Ishikawa (cell line): ENCODE measurements at regions not wholly inside any gene's neighbourhood (a gene's known extent, or its start where the extent isn't known, plus 50 kb on each side); places are given as distances from the start of the nearest gene placed in this dataset.

Source experiments
- CEBPB ChIP-seq: IDR thresholded peaks from 2 replicates; pipeline ENCODE4 v1.6.1; 2012
- CREB1 ChIP-seq: IDR thresholded peaks from 2 replicates; pipeline ENCODE4 v1.6.1; 2012; ENCODE audit warnings: low read depth
- FOXM1 ChIP-seq: IDR thresholded peaks from 2 replicates; pipeline ENCODE4 v1.6.1; 2012; ENCODE audit warnings: low read depth, borderline replicate concordance
- NFIC ChIP-seq: IDR thresholded peaks from 2 replicates; pipeline ENCODE4 v1.6.1; 2012
- RAD21 ChIP-seq: IDR thresholded peaks from 2 replicates; pipeline ENCODE4 v1.6.1; 2012; ENCODE audit warnings: low read depth
- TAF1 ChIP-seq: IDR thresholded peaks from 2 replicates; pipeline ENCODE4 v1.6.1; 2012; ENCODE audit warnings: low read depth, mild to moderate bottlenecking
- YY1 ChIP-seq: IDR thresholded peaks from 2 replicates; pipeline ENCODE4 v1.6.1; 2012; ENCODE audit warnings: low read depth
- ZBTB7A ChIP-seq: IDR thresholded peaks from 2 replicates; pipeline ENCODE4 v1.6.1; 2012; ENCODE audit warnings: low read depth
- TF ChIP-seq, protein P1 (sequence below): IDR thresholded peaks from 2 replicates; pipeline ENCODE4 v1.6.1; 2012
- TF ChIP-seq, protein P2 (sequence below): IDR thresholded peaks from 2 replicates; pipeline ENCODE4 v1.6.1; 2012; ENCODE audit warnings: low read depth, mild to moderate bottlenecking

DNA sequence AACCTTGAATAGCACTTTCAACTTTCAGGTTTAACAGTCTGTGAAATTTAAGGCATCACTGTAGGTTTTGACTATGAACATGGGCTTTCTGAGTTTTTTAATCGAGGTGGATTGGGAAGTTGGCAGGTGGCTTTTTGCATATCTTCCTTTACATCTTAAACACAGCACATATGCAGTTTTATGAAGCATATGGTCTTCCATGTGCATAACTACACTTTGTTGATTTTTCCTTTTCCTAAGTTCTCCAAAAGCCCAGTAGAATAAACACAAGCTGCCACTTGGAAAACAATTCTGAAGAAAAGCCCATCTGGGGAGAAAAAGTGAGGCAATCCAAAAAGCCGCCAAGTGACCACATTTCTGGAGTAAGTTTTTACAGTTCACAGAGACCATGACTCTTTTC is 236.5 kb upstream of the IL12B start:
- TF ChIP-seq, protein P1, sequence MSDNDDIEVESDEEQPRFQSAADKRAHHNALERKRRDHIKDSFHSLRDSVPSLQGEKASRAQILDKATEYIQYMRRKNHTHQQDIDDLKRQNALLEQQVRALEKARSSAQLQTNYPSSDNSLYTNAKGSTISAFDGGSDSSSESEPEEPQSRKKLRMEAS, result no peak
- TF ChIP-seq CREB1 (no peak), ZBTB7A (no peak), NFIC (no peak), CEBPB (no peak), RAD21 (no peak), TAF1 (no peak), FOXM1 (no peak), YY1 (no peak)
- TF ChIP-seq, protein P2, sequence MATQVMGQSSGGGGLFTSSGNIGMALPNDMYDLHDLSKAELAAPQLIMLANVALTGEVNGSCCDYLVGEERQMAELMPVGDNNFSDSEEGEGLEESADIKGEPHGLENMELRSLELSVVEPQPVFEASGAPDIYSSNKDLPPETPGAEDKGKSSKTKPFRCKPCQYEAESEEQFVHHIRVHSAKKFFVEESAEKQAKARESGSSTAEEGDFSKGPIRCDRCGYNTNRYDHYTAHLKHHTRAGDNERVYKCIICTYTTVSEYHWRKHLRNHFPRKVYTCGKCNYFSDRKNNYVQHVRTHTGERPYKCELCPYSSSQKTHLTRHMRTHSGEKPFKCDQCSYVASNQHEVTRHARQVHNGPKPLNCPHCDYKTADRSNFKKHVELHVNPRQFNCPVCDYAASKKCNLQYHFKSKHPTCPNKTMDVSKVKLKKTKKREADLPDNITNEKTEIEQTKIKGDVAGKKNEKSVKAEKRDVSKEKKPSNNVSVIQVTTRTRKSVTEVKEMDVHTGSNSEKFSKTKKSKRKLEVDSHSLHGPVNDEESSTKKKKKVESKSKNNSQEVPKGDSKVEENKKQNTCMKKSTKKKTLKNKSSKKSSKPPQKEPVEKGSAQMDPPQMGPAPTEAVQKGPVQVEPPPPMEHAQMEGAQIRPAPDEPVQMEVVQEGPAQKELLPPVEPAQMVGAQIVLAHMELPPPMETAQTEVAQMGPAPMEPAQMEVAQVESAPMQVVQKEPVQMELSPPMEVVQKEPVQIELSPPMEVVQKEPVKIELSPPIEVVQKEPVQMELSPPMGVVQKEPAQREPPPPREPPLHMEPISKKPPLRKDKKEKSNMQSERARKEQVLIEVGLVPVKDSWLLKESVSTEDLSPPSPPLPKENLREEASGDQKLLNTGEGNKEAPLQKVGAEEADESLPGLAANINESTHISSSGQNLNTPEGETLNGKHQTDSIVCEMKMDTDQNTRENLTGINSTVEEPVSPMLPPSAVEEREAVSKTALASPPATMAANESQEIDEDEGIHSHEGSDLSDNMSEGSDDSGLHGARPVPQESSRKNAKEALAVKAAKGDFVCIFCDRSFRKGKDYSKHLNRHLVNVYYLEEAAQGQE, result no peak
